G401 (cell line): ENCODE measurements at regions not wholly inside any gene's neighbourhood (a gene's known extent, or its start where the extent isn't known, plus 50 kb on each side); places are given as distances from the start of the nearest gene placed in this dataset.
"Not testable (repeated sequence)": the region's sequence is repeated elsewhere in the genome, so short reads cannot be mapped to it uniquely, and the experiment has no call there.

ENCODE experiments used
- DNase-seq: peaks from one replicate; pipeline ENCODE4 v3.0.0-alpha.2; 2015; ENCODE audit warnings: low spot score
- in situ Hi-C: cut with HindIII; loops from 2 replicates; pipeline ENCODE4 v1.10.0; 2016; ENCODE audit warnings: low sequenced_read_pairs, mixed read lengths

DNA sequence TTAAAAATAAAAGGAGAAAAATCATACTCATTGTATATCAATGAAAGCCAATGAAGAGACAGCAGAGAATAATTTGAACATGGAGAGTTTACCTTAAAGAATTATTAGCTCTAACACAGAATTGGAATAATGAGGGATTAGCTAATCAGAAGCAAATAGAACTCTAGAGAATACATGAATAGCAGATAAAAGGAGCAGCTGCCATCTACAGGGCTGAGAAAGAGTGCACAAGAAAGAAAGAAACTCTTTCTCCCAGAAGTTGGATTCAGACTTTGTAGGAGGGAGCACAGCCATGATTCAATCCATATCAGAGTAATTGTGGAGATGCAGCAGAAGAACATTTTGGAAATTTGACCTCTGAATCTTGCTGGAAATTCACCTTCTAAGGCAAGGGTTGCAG is 1171.2 kb downstream of the PLA2G4A start:
- DNase-seq, result no peak
- in situ Hi-C loops, result no loop called here

DNA sequence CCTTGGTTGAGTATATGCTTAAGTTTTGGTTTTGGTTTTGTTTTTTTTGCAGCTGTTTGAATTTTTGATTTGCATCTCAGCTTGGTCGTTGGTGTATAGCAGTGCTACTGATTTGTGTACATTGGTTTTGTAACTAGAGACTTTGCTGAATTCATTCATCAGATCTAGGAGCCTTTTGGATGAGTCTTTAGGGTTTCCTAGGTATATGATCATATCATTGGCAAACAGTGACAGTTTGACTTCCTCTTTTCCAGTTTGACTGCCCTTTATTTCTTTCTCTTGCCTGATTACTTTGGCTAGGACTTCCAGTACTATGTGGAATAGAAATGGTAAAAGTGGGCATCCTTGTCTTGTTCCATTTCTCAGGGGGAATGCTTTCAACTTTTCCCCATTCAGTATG is 1174.9 kb downstream of the PLA2G4A start:
- DNase-seq, in situ Hi-C loops: not testable (repeated sequence)

DNA sequence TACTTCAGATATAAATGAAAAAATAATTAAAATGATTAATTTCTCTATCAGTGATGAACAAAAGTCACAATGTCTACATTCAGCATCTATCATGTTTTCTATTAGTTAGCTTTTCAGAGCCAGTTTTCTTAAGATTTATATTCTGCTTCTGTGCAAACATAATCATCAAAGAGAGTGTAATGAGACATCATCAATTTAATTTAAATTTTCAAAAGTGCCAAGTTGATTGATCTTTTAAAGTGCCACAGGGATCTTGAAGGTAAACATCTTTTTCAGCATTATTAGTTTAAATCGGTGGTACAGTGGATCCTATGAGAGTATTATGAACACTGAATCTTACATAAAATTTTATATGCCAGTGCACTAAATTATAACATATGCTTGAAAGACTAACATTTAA is 1176.1 kb downstream of the PLA2G4A start:
- DNase-seq, result no peak
- in situ Hi-C loops, result no loop called here

DNA sequence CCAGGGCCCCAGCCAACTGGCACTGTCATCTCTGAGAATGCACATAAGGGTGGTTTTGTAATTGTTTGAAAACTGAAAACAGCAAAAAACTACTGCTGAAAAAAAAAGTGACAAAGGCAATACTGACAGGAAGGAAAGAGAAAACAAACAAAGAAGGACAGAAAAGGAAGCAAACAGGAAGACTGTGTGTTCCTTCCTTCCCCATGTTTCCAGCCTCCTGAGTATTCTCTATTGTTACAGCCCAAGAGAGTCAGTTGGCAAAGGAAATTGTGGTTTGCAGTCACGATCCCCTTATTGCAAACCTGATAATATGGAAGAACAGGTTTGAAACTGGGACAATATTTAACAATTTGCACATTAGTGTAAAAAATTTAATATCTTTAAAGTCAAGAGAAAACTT is 1177.6 kb downstream of the PLA2G4A start:
- DNase-seq, result no peak
- in situ Hi-C loops, result no loop called here

DNA sequence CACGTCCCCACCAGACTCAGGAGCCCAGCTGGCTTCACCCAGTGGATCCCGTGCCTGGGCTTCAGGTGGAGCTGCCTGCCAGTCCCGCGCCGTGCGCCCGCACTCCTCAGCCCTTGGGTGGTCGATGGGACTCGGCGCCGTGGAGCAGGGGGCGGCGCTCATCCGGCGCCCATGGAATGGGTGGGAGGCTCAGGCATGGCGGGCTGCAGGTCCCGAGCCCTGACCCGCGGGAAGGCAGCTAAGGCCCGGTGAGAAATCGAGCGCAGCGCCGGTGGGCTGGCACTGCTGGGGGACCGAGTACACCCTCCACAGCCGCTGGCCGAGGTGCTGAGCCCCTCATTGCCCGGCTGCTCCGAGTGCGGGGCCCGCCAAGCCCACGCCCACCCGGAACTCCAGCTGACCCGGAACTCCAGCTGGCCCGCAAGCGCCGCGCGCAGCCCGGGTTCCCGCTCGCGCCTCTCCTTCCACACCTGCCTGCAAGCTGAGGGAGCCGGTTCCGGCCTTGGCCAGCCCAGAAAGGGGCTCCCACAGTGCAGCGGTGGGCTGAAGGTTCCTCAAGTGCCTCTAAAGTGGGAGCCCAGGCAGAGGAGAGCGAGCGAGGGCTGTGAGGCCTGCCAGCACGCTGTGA is 1184.6 kb downstream of the PLA2G4A start:
- in situ Hi-C loops, result not testable (repeated sequence)

DNA sequence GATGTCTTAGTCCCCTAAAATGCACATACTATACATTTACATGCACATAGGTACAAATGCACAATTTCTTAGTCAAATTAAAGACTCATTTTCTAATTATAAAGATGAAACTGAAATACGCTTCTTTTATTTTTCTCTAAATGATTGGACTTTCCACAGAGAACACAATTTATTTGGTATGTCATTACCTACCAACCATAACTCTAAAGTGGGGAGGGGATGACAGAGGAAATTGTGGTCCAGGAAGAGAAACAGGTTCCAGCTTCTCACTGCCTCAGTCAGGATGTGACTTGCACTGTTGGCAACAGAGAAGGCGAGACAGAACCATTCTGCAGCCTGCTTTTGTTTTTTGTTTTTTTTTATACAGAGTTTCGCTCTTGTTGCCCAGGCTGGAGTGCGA is 1189.2 kb downstream of the PLA2G4A start:
- in situ Hi-C loops, result no loop called here
- no peak for DNase-seq

More for the DNA sequence above, 1184.6 kb downstream of the PLA2G4A start:
- not testable (repeated sequence) for DNase-seq

DNA sequence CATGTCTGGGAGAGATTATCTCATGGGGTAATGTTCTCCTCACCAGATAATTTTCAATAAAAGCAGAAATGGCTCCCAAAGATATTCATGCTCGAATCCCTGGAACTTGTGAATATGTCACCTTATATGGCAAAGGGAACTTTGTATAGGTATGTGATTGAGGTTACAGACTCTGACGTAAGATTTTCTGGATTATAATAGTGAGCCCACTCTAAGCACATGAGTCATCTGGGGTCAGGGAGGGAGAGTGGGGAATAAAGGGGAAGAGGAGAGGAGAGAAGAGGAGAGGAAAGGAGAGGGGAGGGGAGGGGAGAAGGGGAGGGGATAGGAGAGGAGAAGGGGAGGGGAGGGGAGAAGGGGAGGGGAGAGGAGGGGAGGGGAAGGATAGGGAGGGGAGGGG is 1193.9 kb downstream of the PLA2G4A start:
- no peak for DNase-seq
- in situ Hi-C loops, result no loop called here

DNA sequence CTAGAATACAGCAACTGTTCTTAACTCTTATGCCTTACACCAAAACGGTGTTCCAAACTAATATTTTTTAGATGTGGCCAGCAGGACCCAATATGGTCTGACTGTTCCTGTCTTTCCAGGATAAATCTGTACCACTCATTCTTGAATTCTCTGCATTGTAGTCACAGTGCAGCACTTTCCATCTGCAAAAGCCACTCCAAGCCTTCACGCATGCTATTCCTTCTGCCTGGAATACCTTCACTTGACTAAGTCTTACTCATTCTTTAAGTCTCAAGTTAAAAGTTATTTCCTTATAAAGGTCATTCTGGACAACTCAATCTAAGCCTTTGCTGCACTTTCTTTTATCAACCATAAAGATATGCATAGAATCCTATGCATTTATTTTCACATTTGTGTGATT is 1194.5 kb downstream of the PLA2G4A start:
- in situ Hi-C loops, result no loop called here
- DNase-seq, result no peak

DNA sequence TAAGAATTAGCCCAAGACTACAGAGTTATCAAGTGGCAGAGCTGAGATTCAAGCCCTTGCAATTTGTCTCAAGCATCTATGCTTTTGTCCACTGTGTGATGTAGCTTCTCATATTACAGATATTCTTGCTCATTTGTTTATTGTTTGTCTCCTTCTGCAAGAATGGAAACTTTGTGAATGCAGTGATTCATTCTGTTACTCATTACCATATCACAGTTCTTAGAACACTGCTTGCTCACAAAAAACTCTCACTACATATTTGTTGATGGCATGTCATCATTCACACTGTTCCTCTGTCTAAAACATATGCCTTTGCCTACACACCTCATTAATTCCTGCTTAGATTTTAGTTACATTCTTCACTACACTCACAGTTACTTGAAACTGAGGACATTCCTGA is 1198.9 kb downstream of the PLA2G4A start:
- in situ Hi-C loops, result no loop called here
- no peak for DNase-seq

DNA sequence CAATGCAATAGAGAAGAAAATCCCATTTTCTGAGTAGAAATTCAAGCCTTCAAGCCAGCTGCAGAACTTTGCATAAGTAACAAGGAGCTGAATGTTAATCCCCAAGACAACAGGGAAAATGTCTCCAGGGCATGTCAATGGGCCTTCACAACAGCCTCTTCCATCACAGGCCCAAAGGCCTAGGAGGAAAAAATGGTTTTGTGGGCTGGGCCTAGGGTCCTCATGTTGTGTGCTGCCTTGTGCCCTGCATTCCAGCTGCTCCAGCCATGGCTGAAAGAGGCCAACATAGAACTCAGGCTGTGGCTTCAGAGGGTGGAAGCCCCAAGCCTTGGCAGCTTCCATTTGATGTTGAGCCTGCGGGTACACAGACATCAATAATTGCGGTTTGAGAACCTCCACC is 1208.8 kb downstream of the PLA2G4A start:
- in situ Hi-C loops, DNase-seq: not testable (repeated sequence)

DNA sequence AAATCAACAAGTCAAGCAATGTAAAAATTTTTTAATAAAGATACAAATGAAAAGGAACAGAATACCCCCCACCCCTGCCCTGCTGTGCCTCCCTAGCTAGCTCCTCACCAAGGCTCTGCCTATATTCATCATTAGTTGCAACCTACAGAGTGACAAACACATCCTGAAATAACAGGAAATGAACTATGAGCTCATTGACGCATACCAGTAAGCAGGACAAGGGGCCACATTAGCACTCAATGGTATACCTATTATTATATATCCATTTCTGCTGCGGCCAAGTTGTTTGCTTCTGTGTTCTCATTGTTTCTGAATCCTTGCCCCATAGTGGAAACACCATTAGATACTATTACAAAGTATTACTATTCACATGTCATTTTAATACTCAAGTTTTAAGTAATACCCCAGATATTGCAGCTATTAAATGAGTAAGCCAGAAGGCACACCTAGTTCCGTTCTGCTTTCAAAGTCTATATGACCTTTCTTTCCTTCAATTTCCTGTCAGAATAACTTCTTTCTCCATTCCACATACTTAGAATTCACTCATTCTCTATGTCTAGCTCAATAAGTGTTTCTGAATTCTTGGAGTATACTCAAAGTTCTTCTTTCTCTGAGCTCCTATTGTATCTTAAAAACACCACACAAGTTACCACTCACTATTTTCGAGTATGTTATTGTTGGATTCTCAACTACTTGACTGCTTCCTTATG is 1214.9 kb downstream of the PLA2G4A start:
- in situ Hi-C loops, result no loop called here
- no peak for DNase-seq

DNA sequence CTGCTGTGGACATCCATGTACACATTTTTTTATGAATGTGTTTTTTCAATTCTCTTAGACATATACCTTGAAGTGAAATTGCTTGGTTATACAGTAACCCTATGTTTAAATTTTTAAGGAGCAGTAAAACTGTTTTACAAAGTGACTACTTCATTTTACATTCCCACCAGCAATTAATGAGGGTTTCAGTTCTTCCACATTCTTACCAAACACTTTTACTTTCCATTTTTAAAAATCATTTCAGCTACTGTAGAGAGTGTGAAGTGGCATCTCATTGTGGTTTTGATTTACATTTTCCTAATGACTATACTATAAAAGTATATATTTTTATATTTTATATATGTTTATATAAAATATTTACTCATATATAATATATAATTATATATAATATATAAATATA is 1221.5 kb downstream of the PLA2G4A start:
- in situ Hi-C loops, result no loop called here
- no peak for DNase-seq

DNA sequence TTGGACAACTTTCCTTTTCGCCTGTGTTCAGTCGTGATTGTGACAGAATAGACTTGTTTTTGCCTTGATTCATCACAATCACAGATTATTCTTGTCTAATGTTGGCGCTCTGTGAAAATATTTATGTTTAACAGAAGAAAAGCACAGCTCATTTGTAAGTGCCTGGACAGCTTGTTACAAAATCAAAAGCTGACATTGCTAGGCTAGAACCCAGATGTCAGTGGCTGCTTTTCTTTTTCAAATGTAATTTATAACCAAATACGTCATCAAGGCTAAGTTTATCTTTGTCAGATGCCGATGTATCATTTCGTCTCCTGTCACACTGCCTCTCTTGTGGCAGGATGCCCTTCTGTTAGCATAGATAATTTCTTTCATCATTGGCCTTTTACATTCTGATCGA is 1227.3 kb downstream of the PLA2G4A start:
- in situ Hi-C loops, result no loop called here
- no peak for DNase-seq

DNA sequence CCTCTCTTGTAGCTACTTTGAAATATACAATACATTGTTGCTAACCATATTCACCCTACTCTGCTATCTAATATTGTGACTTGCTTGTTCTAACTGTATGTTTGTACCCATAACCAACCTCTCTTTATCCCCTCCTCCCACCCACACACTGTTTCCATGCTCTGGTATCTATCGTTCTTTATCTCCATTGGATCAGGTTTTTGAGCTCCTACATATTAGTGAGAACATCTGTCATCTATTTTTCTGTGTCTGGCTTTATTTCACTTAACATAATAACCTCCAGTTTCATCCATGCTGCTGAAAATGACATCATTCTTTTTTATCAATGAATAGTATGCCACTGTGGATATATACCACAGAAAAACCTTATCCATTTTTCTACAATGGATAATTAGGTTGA is 1230.1 kb downstream of the PLA2G4A start:
- in situ Hi-C loops, result no loop called here
- no peak for DNase-seq

DNA sequence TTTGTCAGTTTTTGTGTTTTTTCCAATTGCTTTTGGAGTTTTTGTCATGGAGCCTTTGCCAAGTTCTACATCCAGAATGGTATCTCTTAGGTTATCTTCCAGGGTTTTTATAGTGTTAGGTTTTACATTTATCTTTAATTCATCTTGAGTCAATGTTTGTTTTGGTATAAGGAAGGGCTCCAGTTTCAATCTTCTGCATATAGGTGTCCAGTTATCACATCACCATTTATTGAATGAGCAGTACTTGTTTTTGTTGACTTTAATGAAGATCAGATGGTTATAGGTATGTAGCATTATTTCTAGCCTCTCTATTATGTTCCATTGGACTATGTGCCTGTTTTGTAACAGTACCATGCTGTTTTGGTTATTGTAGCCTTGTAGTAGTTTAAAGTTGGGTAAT is 1233.1 kb downstream of the PLA2G4A start:
- in situ Hi-C loops, result no loop called here
- no peak for DNase-seq

DNA sequence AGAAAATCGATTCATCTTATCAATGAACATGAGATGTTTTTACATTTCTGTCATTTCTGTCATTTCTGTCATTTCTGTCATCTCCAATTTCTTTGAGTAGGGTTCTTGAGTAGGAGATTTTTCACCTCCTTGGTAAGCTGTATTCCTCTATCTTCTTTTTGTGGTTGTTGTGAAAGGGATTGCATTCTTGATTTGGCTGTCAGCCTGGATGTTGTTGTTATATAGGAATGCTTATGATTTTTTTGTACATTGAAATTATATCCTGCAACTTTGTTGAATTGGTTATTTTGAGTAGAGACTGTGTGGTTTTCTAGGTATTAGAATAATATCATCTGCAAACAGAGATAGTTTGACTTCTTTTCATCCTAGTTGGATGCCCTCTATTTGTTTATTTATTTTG is 1233.7 kb downstream of the PLA2G4A start:
- no peak for DNase-seq
- in situ Hi-C loops, result no loop called here

DNA sequence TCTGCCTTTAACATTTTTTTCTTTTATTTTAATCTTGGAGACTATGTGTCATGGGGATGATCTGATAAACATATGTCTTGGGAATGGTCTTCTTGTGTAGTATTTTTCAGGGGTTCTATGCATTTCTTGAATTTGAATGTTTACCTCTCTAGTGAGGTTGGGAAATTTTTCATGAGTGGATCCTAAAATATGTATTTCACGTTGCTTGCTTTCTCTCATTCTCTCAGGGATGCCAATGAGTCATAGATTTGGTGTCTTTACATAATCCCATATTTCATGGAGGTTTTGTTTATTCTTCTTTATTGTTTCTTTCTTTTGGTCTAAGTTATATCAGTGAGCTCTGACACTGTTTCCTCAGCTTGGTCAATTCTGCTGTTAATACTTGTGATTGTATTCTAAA is 1237.2 kb downstream of the PLA2G4A start:
- no peak for DNase-seq
- in situ Hi-C loops, result no loop called here

DNA sequence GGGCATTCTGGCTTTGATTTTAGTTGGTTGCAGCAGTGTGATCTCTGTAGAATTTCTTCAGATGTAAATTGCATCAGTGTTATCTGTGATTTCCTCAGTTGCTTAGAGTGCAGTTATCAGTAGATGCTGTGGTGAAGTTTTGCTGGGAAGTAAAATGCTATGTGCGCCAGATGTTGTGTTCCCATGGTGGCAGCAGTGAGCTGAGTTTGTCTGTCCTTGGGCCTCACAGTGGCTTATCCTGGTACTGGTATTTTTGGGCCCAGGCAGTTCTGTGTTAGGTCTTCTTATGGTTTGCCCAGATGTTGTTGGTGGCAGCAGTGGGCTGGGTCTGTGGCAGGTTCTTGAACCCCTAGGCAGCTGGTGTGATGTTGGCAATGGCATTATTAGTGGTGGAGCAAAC is 1242.1 kb downstream of the PLA2G4A start:
- no peak for DNase-seq
- in situ Hi-C loops, result no loop called here

DNA sequence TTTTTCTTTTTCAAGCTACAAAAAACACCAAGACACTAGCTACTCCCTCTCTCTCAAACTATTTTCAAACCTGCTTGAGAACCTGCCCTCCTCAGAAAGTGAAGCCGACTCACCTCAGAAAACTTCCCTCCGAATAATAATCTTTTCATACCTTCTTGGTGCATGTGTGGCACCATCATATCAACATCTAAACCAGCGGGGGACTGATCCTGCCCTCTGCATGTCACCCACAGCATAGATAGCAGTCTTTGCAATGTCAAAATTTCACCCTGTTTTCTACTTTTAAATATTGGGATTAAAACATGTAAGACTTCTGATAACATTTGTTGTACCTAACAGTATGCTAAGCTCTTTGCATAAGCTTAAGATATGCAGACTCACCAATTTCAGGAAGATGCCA is 1260.3 kb downstream of the PLA2G4A start:
- in situ Hi-C loops, result no loop called here
- DNase-seq, result no peak

DNA sequence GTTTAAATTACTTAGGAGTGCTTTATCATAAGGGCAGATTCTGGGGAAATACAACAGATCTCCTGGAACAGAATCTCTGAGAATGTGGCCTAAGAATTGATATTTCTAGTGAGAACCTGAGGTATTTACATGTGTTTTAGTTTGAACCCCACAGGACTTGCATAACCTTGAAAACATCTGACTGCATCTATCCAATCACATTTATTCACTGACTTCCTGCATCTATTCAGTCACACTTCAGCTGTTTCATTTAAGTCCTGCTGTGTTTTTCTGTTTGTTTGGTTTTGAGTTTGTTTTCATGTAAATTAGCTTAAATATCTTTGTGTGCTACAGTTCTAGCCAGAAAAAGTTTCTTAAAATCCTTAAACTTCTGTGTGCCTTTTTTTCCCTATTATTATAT is 1260.7 kb downstream of the PLA2G4A start:
- DNase-seq, result no peak
- in situ Hi-C loops, result no loop called here

DNA sequence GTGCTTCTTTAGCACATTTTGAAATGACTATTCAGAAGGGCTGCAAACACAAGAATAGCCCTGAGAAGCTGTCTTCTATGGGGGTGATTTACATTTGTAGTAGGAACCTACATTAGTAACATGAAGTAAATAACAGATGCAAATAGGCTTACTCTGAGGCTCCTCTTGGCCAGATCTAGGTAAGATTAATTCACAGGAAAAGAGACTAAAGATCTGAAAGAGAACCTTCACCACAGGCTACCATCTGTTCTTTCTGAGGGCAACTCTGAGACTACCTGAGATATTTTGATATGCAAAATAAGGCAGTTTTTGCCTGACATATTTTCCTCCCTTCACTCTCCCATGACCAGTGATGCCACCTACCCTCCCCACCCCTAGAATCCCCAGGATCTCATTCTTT is 1267.8 kb downstream of the PLA2G4A start:
- no peak for DNase-seq
- in situ Hi-C loops, result no loop called here
